NCI-H226 (cell line): ENCODE measurements at regions not wholly inside any gene's neighbourhood (a gene's known extent, or its start where the extent isn't known, plus 50 kb on each side); places are given as distances from the start of the nearest gene placed in this dataset.
"Not testable (repeated sequence)": the region's sequence is repeated elsewhere in the genome, so short reads cannot be mapped to it uniquely, and the experiment has no call there.

Experiments
- DNase-seq: peaks from one replicate; pipeline ENCODE4 v3.0.0-alpha.2; 2015

DNA sequence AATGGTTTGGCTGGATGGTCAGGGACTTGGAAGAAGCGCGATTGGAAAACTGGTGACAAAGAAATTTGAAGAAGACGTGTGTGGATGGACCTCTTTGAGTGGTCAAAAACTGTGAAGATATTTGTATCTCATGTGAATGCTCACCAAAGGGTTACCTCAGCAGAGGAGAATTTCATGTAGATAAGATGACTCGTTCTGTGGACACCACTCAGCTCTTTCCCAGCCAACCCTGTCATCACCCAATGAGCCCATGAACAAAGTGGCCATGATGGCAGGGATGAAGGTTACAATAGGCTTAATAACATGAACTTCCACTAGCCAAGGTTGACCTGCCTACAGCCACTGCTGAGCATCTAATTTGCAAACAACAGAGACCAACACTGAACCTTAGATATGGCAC is 248.3 kb downstream of the KCNE4 start:
- peak; percentile 20 for DNase-seq

DNA sequence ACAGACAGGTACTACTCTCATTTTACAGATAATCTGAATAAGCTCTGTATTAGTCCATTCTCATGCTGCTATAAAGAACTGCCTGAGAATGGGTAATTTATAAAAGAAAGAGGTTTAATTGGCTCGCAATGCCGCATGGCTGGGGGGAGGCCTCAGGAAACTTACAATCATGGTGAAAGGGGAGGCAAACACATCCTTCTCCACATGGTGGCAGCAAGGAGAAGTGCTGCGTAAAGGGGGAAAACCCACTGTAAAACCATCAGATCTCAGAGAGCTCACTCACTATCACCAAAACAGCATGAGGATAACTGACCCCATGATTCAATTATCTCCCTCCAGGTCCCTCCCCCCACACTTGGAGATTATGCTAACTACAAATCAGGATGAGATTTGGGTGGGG is 254.4 kb downstream of the KCNE4 start:
- no peak for DNase-seq

DNA sequence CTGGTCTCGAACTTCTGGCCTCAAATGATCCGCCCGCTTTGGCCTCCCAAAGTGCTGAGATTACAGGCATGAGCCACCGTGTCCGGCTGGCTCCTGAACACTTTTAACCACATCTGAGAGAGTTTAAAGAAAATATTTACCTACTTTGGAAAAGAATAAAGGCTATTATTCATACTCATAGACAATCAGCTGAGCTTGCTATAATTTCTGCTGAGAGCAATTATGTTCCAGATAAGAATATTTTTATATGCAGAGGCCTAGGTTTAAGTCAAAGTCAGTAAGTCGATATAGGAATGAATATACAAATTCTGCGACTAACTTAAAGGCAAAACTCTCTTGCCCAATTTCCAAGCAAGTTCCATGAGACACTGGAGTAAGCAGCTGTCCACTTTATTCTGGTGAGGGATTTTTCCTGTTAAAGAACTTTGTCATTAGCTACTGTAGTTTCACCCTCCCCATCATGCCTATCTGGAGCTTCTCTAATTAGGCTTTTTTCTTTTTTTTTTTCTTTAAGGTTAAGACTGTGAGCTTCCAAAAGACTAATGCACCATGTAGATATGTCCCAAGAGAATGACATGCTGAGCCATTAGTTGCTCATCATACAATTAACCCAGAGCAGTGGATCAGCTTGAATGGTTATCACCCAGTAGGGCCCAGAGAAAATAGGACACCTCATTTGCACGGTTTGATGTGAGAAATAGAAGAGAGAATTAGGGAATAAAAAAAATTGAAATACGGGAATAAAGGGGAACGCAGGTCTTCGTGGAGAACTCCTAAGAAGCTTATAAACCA is 260.1 kb downstream of the KCNE4 start:
- DNase-seq = no peak

DNA sequence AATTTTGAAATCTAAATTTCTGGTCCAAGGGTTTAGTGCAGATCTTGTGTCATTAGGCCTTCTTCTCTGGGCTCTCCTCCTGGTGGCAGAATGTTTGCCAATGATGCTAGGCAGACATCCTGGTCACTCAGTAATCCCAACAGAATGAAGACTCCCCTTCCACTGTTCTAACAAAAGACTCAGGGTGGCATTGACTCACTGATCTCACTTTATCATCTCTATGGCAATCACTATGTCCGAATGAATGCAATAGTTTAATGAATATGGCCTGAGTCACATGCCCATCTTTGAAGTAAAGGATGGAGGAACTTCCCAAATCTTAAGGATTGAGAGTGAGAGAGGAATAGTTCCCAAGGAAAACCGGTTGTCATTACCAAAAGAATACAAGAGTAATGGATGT is 261.1 kb downstream of the KCNE4 start:
- DNase-seq = no peak

DNA sequence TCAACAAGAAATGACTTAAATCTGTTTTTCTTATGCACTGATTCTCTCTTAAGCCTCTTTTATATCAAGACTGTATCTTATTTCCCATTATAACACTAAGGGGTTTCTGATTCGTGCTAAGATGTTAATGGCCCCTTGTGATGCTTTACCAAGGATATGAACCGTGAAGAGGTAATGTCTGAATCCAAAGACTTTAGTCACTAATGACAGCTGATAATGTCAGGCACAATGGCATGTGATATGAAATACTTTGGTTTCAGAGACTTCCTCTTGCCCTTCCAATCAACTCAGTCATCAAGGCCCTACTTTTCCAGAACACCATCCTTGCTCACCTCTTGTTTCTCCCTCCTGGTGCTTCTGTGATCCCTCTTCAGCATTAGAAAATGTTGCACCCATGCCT is 262.8 kb downstream of the KCNE4 start:
- peak; percentile 6 for DNase-seq

DNA sequence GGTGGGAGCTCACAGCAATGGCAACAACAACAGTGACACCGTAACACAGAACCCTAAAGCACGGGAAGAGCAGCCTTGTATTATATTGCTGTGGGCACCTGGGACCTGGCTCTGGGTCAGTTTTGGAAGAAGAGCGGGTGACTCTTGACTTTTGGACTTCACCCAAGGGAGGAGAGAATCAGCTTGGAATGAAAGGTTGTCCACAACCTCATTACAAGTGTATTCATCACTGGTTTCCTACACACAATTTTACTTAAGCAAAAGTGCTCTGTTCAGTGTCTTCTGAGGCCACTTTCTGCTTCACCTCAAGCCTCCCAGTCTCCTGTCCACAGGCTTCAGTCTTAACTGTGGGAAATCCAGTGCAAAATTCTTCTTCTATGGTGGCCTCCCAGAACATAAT is 263.8 kb downstream of the KCNE4 start:
- DNase-seq = no peak

DNA sequence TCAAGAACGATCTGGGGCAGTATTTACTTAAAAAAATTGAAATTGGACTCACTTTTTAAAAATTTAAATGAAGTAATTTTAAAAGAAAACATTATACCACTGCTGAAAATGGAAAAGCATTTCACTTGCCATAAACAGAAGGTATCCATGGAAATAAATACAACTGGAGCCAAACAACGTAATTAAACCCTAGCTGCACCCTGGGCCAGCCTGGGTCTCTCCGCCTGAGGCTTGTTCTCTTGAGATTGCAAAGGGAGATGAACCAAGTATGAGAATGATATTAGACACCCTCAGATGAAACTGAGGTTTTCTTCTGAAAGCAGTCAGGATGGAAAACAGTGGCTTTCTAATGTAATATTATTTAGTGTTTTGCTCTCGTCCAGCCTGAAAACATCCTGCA is 264.4 kb downstream of the KCNE4 start:
- no peak for DNase-seq

DNA sequence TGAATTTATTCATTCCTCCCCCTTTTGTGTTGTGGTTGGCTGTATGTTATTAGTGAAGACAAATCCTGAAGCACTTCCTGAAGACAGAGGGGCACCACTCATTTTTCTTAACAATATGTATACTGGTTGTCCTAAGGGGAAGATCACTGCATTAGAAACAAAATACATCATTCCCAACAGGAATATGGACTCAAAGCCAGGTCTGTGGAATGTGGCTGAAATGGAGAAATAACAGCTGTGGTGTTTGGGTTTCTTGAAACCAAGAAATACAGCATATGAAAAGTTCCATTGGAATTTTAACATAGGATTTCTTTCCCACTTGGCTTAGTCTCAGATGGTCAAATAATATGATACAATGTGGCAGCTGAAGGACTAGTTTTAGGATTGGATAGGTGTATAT is 267.6 kb downstream of the KCNE4 start:
- no peak for DNase-seq

DNA sequence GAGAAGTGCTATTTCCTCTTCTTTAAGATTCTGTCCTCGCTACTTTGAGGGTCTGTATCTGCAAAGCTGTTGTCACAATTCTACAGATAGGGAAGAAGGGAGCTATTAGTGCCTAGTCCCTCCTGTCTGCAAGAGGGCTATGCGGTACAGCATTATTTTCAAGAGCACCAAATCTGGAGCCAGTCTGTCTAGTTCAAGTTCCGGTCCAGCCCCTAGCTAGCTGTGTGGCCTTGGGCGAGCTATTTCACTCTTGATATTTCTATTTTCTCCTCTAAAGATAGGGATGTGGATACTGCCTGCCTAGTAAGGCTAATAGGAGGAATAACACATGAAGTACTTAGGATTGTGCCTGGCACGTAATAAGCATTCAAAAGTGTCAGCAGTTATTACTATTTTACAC is 272.4 kb downstream of the KCNE4 start:
- DNase-seq = no peak

DNA sequence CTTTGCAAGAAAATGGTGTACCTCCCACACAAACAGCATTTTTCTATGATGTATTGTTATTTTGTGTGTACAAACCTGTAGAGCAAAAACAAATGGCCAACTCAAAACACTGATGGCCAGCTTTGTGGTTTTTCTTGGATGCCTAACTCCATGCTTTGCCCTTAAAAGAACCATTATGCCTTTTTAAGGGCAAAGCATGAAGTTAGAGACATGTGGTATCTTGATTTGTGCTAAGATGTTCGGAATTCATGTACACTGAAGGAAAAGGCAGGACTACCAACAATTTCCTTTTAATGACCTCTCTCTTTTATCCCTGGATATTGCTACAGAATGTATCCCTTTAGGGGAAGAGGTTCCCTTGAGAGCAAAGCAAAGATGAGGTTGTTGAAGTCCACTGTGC is 273.6 kb downstream of the SCG2 start:
- DNase-seq = no peak

DNA sequence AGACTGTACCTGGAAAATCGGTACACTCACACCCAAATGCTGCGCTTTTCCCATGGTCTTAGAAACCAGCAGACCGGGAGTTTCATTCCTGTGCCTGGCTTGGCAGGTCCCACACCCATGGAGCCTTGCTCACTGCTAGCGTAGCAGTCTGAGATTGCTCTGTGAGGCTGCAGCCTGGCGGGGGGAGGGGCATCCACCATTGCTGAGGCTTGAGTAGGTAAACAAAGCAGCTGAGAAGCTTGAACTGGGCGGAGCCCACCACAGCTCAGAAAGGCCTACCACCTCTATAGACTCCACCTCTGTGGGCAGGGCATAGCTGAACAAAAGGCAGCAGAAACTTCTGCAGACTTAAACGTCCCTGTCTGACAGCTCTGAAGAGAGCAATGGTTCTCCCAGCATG is 271.4 kb downstream of the SCG2 start:
- not testable (repeated sequence) for DNase-seq

DNA sequence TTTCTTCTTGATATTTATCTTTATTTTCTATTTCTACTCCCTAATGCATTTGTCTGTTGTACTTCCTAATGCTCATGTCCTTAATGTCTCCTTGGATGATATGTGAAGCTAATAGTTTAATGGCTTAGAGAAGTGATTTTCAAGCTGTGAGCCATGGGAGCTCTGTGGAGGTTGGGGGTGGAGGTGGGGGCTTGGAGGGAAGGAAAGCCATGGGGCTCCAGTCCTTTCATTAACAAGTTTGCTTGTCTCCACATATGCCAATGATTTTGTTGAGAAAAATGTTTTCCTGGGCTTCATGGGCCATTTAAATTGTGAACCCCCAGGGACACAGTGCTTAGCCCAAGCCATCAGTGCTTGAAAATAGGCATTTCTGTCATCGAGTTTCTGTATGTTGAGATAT is 264.1 kb downstream of the SCG2 start:
- DNase-seq = no peak

DNA sequence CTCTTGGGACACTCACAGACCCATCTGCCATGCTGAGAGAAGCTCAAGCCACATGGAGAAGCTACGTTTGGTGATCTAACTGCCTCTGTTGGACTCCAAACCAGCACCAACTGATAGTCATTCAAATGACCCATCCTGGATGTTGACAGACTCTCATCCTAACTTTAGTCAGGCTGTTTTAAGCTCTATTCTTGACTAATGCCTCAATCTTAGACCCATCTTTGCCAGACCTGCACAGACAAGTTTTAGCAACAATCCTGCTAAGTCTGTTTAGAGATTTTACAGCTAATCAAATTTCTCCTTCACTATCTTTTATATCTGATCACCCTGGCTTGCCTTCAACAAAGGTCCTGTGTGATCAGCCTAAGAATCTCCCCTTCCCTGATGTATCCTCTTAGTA is 245.1 kb downstream of the SCG2 start:
- no peak for DNase-seq

DNA sequence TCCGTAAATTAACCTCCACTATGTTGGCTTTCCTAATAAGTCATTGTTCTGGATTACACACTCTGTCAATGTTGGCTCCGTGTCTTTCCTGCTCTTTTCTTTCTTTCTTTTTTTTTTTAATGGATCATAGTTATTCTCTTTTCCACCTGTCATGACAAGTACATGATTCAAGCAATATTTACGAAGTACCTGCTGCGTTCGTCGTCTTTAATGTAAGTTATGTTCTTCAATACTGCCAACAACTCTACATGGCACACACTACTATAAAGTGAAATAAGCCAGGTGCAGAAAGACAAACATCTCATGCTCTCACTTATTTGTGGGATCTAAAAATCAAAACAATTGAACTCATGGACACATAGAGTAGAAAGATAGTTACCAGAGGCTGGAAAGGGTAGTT is 239.1 kb downstream of the SCG2 start:
- no peak for DNase-seq

DNA sequence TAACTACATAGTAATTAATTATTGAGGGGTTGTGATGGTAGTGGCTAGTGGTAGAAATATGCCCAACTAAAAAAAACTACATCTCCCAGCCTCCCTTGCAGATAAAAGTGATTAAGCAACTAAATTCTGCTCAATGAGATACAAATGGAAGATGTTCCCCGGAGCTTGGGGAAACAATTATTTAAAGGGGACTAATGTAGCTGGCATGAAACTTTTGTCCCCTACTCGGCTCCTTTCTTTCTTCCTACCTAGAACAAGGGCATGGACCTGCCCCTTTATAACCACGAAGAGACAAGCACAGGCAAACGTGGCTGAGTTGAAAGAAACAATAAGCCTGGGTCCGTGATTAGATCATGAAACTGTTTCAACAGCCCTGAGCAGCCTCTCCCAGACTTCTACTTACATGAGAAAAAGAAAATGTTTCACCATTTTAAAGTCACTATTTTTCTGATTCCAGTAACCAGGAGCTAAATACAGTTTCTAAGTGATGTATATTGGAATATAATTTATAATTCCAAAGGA is 236.9 kb downstream of the SCG2 start:
- no peak for DNase-seq

DNA sequence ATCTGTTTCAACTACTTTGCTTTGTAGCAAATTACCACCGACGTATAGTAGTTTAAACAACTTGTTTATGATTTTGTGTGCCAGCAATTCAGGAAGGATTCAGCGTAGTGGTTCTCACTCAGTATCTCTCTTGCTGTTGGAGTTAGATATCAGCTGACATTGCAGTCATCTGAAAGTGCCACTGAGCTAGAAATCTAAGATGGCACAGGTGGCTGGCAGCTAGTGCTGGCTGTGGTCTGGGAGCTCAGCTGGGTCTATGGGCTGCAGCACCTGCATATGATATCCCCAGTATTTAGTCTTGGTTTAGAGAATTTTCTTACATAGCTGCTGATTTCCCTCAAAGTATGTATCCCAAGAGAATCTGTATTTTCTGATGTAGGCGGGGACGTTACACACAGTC is 235.6 kb downstream of the SCG2 start:
- DNase-seq = no peak

DNA sequence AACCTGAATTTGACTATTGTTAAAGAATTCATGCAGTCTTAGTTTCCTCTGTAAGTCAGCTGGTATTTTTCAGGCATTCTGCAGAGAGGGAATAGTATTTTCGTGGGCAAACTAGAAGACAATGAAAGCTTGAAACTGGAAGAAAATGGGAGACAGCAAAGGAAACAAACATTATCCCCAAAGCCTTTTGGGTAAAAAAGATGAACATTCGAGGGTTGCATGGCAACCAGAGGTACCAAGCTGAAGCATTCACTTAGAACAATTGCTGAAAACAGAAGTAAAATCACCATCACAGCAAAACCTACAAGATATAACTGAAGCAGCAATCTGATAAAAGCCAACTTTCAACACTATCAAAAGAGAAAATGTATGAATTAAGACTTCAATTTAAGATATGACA is 233.7 kb downstream of the SCG2 start:
- no peak for DNase-seq

DNA sequence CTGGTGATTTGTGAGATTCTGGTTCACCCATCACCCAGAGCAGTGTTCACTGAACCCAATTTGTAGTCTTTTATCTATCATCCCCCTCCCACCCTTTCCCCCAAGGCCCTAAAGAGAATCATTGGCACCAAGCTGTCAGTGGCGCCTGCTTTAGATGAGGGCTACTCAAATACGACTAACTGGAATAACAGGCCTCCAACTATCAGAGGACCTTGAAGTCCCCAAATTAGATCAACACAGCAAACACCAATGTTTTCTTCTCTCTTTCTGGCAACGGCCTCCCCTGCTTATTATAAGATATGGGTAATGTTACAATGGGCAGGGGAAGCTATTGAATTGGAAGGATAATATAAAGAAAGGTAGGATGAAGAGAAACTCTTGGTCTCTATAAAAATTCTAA is 232.3 kb downstream of the SCG2 start:
- no peak for DNase-seq

DNA sequence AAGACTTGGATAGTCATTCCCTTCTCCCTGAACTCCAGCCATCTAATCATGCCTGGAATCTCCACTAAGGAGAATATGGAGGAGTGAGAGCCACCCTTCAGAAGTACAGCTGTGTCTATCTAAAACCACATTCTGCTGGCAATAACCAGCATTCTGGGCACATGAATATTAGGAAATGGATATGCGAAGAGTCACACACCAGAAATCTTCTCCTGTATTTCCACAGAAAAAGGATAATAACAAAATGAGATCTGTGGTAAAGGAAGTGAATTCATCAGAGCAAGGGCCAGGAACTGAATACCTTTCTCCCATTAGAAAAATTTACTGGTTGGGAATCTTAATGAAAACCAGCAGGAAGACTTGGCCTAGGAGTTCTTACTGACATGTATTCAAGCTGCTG is 218.8 kb downstream of the SCG2 start:
- peak; percentile 48 for DNase-seq

DNA sequence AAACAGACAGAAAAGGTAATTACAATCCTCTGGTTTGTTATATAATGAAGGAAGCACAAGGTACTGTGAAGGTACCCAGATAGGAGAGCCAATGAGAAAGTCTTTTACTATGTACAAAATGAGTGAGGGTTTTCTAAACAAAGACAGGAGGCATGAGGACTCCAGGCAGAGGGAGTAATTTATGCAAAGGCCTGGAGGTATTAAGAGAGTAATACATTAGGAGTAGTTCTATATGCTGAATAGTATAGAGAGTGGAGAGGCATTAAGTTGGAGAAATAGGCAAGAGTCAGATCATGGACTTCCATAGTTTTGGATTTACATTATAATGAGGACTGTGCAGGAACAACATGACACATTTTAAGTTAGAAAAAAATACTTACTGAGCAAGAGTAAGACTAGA is 216.0 kb downstream of the SCG2 start:
- DNase-seq = no peak

DNA sequence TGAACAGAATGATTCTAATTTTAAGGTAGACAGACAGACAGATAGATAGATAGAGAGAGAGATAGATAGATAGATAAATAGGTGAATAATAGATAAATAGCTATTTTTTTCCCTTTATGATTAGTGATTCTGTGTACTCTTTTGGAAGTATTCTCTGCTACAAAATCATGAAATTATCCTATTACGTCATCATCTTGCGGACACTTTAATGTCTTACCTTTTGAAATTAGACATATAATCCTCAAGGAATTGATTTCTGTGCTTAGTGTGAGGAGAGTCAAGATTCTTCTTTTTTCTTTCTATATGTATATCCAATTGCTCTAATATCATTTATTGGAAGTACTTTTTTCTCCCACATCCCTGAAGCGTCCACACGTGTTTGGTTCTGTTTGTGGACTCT is 215.2 kb downstream of the SCG2 start:
- DNase-seq = no peak

DNA sequence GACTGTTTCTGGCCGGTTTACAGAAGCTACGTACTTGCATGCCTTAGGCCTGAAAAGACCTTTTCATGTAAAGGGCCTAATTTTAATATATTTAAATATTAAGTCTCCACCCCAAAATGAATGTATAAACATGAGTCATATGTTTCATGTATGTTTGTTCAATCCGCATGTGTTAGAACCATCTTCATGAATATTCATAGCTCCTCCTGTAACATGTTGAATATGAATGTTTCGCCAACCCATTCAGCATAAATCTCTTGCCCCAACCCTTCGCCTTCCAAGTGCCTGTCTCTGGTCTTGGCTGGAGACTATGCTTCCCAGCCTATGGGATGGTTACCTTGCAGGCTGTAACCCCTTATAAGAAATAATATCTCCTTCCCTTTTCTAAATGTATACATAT is 212.5 kb downstream of the SCG2 start:
- DNase-seq = no peak

DNA sequence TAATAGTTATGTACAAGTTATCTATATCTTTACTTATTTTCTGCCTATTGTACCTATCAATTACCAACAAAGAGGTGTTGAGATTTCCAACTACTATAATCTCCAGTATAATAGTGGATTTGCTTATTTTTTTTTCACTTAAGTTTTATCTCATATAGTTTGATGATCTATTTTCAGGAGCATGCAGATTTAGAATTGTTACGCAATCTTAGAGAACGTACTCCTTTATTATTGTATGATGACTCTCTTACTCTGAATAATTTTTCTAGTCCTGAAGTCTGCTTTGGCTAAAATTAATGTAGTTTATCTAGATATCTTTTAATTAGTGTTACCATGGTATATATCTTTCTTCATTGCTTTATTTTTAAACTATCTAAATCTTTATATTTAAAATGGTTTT is 205.2 kb downstream of the SCG2 start:
- peak; percentile 18 for DNase-seq

DNA sequence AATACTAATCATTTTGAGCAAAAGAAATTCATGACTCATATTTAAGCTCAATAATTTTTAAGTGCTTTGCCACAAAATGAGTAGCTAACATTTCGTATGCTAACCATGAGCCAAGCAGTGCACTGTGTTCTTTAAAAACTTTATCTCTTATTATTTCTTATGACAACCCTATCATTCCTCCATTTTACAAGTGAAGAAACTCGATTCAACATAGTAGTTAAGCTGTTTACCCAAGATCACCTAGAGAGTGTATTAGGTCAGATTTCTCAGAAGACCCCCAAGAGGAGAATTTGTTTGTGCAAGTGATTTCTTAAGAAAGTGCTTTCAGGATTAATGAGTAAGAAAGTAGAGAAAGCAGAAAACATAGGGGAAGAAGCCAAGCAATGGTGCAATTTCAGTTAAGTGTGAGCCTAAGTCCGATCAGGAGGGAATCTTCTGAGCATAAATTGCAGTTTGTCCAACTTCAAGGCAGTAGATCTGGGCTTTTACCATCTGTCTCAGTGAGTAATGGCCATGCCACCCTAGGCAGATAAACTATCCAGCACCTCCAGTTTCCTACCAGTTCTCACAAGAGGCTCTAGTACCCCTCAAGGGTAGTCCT is 202.7 kb downstream of the SCG2 start:
- no peak for DNase-seq

DNA sequence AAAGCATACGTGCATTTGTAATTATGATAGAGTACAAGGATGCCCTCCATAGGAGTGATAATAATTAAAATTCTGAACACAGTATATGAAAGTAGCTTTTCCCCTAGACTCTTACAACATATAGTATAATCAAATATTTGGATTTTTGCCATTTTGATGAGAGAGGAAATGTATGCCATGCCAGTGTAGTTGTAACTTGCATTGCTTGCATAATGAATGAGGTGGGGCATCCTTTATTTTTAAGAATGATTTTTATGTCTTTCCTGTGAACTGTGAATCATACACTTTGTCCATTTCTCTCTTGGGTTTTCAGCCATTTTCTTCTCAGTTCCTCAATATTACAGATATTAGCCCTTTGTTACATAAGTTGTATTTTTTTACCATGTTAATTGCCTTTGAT is 197.5 kb downstream of the SCG2 start:
- DNase-seq = no peak
